HG02938 (cell line): ENCODE measurements at regions not wholly inside any gene's neighbourhood (a gene's known extent, or its start where the extent isn't known, plus 50 kb on each side); places are given as distances from the start of the nearest gene placed in this dataset.
"Not testable (repeated sequence)": the region's sequence is repeated elsewhere in the genome, so short reads cannot be mapped to it uniquely, and the experiment has no call there.

Experiments
- ATAC-seq: cut with Tn5 transposase; IDR thresholded peaks from one replicate; pipeline ENCODE4 v1.9.1; 2021; ENCODE audit warnings: mild to moderate bottlenecking, moderate library complexity; ENCODE audit not compliant: unreplicated experiment

GRCh38 chr10:78465431-78465830 is 431.8 kb downstream of the RPS24 start:
- ATAC-seq: no peak

DNA sequence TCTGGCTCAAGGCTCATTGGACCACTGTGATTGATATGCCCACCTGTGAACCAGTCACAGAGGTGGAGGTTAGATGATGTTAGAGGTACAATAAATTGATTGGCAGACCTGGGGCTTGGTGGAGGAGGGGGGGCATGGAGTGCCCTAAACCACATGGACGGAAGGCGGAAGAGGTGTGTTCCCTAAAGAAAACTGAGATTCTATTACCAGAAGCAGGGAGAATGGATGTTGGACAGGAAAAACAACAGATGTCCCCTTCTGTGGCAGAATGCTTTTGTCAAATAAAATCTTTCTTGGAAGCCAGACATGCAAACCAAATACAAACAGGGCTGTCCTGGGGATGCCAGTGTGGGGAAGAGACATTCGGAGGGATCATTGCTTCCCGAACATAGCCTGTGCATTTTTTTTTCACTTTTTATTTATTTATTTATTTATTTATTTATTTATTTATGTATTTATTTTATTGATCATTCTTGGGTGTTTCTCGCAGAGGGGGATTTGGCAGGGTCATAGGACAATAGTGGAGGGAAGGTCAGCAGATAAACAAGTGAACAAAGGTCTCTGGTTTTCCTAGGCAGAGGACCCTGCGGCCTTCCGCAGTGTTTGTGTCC is 433.9 kb downstream of the RPS24 start:
- no peak for ATAC-seq

GRCh38 chr10:78468731-78469130 is 435.1 kb downstream of the RPS24 start:
- ATAC-seq: not testable (repeated sequence)

DNA sequence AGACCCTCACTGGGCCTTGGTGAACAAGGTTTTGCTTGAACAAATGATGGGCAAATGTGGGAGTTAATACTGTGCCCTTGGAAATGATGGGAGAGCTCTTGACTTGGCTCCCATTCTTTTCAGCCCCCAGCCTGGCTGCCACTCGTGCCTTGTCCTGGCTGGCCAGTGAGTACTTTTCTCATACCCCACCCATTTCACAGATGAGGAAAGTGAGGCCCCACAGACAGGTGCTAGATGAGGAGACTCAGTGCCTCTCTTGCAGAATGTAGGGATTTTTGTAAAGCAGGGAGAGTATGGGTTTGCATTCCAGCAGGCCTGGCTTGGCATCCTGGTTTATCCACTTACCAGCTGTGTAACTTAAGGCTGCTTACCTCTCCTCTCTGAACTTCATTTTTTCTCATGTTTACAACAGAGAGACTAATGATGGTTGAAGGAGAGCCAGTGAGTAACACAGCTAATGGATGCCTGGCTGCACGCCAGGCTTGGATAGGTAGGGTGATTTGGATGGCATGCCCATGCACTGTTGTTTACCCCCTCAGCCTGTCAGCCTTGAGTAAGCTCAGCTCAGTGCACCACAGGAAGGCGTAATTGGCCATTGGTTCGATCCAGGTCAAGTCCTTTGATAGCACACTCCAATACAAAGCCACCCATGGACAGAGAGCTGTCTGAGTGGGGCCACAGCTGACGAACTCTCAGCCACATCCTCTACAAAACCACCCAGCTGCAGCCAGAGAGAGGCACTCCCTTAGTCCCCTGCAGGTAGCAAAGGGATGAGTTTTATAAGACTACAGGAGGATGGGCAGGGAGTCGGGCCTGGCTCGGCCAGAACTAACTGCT is 436.8 kb downstream of the RPS24 start:
- no peak for ATAC-seq

GRCh38 chr10:78471326-78471722 is 437.7 kb downstream of the RPS24 start:
- no peak for ATAC-seq

DNA sequence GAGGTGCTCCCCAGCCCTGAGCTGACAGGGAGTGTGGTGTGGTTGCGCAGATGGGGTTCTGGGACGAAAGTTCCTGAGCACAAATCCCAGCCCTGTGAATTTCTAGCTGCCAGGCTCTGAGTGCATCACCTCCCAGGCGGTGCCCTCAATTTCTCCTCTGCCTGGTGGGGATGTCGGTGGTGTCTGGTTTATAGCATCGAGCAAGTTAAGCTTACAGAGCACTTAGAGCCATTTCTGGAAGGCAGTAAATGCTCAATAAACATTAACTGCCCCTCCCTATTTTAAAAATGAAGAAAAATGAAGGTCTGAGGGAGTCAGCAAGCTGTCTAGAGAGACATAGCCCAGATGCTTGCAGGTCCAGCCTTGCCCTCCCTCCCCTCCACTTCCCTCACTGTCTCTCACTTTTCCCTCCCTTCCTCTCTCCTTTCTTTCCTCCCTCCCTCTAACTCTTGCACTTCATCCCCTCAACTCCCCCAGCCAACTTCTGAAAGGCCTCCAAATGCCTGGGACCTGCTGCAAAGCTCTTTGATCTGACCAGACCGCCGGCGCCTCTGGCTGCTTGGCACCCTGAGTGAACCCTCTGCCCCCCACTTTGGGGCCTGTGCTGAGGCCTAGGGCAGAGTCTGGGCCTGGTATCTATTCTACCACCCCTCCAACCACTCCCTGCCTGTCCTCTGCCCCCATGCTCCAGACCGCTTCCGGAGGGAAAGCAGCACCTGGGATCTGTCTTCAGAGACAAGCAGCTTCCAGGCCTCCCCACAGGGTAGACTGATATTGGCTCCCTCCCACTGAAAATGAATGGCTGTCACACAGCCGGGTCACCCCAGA is 438.3 kb downstream of the RPS24 start:
- ATAC-seq: no peak

DNA sequence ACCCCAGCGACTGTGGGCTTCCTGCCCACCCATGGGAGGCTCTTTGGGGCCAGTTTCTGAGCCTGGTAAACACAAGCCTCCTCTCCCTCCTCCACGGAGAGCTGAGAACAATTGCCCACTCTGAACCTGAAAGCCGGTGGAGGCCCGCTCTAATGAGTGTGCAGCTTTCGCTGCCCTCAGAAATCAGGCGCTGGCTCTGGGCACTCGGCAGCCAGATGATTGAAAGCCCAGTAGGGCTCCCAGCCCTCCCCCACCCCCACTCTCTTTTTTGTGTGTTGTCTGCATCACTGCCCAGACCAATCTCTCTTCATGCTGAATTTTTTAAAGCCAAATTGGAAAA is 438.9 kb downstream of the RPS24 start:
- no peak for ATAC-seq

DNA sequence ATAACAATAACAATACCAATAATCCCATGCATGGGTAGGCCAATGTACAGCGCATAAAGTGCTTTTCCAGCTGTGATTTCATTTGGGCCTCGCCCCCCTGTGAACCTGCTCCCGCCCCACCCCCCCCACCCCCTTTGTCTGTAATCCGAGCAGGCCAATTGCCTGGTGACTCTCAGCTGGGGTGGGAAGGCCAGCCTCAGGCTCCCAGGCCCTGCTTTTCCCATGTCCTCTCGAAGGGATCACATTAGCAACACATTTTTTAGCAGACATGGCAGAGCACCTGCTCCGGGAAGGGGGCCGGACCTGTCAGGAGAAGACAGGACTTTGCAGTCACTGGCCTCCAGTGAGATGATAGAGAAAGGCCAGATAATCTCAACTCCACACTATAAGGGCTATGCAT is 439.3 kb downstream of the RPS24 start:
- ATAC-seq: no peak

DNA sequence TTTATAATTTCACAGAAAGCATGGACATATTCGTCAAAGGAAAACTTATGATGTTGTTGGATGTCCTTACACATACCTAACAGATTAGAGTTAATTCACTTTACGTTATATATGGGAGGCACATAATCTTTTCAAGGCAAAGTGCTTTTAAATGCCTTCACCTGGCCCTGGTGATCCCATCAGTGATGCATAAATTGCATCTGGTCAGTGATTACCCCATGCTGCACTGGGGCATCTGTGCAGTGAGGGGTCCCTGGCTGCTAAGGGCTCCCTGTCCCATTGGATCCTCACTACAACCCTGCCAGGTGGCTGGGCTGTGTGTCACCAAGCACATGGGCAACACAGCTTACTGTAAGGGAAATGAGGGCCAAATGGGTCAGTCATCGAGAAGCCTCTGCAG is 441.1 kb downstream of the RPS24 start:
- ATAC-seq: no peak

GRCh38 chr10:78475437-78475836 is 441.8 kb downstream of the RPS24 start:
- ATAC-seq: no peak

- no peak for ATAC-seq
Measured at GRCh38 chr10:78476156-78476555, 442.5 kb downstream of the RPS24 start.

DNA sequence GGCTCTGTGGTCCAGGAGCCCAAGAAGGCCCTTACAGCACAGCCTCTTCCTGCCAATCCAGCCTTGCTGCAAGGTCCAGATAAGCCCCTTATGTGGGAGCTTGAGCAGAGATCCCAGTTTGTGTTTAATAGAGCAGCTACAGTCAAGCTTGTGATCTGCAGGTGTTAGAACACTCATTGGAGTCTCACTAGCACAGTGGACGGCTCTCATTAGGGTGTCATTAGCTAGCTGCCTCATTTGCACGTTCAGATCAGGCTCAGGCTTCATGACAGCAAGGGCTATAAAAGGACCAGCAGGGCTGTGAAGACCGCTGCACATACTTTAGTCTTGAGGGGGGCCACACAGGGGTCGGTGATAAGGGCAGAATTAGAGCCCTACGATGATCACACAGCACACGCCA is 443.2 kb downstream of the RPS24 start:
- no peak for ATAC-seq

DNA sequence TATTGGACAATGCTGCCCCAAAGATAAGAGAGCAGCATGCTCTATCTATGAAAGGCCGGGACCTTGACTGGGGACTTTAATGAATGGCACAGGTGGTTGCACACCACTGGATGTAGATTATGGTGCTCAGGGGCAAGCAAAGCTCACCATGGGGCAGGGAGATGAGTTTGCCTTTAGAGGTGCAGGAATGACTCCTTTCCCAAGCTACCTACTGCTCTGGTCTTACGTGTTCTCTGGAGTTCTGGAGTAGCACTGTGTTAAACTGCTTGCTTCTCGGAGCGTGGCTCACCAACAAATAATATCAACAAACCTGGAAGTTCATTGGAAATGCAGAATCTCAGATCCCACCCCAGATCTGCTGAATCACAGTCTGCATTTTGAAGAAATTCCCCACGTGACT is 445.3 kb downstream of the RPS24 start:
- ATAC-seq: no peak

DNA sequence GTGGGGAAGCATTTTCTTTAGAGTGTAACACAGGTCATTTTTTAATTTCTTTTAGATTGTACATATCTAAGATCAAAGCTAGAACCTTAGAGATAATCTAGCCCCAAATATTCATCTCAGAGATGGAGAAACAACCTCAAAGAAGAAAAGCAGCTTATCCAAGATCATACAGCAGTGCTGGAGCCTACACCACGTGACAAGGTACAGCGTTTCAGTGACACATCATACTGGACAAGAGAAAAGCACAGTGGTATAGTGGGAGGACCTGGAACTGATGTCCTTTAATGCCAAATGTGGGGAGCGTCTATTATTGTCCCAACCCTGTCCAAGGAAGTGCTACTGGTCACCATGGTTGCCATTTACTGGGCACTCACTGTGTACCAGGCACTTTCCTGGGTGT is 445.8 kb downstream of the RPS24 start:
- no peak for ATAC-seq

DNA sequence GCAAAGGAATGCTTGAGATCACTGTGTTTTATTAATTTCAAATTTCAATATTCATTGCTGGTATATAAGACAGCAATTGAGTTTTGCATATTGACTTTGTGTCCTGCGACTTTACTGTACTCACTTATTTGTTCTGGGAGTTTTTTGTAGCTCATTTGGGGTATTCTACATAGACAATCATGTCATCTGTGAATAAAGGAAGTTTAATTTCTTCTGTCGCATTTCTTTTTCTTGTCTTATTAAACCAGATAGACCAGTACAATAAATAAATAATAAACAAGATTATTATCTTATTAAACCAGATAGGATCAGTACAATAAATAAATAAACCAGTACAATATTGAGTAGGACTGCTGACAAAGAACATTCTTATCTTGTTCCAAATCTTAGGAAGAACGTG is 448.2 kb downstream of the RPS24 start:
- ATAC-seq: no peak

DNA sequence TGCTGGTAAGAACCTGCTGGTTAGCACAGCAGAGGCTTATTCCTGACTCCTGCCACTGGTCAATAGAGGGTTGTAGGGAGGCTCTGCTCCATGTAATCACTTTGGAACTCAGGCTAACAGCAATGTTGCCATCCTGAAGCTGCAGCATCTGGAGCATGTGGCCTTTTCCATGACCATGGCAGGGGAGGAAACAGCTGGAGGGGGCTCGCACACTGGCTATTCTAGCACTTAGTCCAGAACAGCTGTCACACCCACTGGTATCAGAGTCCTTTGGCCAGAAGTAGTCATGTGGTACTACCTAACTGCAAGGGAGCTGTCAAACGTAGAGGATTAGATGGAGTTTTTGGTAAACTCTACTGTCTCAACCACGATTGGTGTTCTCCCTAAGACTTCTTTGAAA is 450.0 kb downstream of the RPS24 start:
- no peak for ATAC-seq

GRCh38 chr10:78489034-78489433 is 455.4 kb downstream of the RPS24 start:
- ATAC-seq: no peak

DNA sequence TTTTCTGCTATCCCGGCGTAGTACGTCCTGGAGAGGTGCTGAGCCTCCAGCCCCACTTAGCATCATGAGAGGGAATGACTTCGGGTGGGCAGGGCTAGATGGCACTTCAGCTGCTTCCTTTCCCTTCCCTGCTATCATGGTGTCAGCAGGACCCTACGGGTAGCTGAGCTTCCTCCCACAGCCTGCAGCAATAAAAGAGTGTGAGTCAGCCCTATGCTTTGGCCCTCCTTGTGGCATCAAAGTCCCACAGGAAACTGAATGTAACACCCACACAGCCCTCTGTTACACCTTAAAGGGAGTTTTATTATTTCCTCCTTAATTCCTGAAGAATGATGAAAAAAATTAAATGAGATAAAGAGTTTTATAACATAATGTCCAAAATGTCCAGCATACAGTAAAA is 458.1 kb downstream of the RPS24 start:
- ATAC-seq: no peak

DNA sequence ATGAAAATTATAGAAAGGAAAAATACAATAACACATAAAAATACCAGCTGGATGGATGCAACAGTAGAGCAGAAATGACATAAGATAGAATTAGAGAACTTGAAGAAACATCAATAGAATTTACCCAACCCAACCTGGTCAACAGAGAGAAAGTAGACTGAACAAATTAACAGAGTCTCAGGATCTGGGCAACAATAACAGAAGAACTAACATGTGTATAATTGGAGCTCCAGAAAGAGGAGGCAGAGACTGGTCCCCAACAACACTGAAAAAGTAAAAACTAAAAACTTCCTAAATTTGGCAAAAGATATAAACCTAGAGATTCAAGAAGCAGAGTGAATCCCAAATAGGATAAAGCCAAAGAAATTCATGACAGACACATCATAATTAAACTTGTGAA is 458.8 kb downstream of the RPS24 start:
- no peak for ATAC-seq

GRCh38 chr10:78494179-78494578 is 460.5 kb downstream of the RPS24 start:
- no peak for ATAC-seq

DNA sequence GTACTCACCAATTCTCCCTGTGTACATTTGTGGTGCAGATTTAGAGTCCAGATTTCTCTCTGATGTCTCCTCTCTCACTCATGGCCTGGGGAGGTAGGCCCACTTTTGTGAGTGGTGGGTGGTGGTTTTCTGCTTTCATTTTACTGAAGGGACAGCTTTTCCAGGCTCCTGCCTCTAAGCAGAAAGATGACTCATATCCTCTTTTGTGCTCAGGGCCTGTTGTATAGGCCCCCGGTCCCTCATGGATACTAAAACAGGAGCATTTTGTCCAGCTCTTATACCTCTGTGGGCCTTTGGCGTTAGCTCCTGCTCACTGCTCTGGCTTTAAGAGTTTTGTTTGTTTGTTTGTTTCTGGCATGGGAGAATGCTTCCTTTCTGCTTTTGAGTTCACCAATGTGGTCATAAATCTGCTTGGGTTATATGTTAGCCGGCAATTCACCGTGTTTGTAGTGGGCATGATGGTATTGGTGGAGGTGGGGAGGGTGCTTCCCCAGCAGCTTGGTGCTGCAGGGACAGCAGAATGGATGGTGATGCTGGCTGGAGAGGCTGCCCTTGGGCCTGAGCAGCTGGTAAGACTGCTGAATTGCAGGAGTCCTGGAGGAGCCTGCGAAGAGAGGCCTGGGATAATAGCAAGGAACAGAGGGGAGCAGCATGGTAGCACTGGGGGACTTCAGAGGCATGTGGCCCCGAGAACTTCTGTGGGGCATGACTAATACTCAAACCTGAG is 468.7 kb downstream of the RPS24 start:
- ATAC-seq: no peak
